GM12878 (cell line): ENCODE measurements at regions not wholly inside any gene's neighbourhood (a gene's known extent, or its start where the extent isn't known, plus 50 kb on each side); places are given as distances from the start of the nearest gene placed in this dataset.

Experiments used
- ATAC-seq: fragments of 200-7000 bp; cut with Tn5 transposase; 3 replicates; pipeline ENCODE4 v1.9.1; 2020; ENCODE audit warnings: mild to moderate bottlenecking, moderate library complexity
- BruUV-seq: library from RNA; stranded (reverse); fragments of 400-500 nt; replicated peaks from 2 replicates; lab custom pipeline; 2021; lab: Mats Ljungman, UMichigan
- CTCF ChIA-PET: fragments of 300-600 bp; sonication (Branson Sonifier 250); formaldehyde crosslinking; extraction: SDS; loops from one replicate; lab custom pipeline; 2021; ENCODE audit warnings: inconsistent platforms; lab: Yijun Ruan, JAX
- POLR2A ChIA-PET: fragments of 350-600 bp; formaldehyde crosslinking; extraction: SDS; loops from one replicate; lab custom pipeline; 2021; ENCODE audit warnings: inconsistent platforms; lab: Charles Lee
- RAD21 ChIA-PET: fragments of 300-600 bp; sonication (Branson Sonifier 250); formaldehyde crosslinking; loops from one replicate; lab custom pipeline; 2023; ENCODE audit warnings: antibody characterized with exemption; ENCODE audit not compliant: unreplicated experiment; lab: Charles Lee
- SMC1A ChIA-PET: fragments of 300-600 bp; sonication (Branson Sonifier 250); formaldehyde crosslinking; loops from one replicate; lab custom pipeline; 2023; ENCODE audit not compliant: unreplicated experiment, uncharacterized antibody; lab: Charles Lee
- DNase-seq: peaks from one replicate; pipeline ENCODE4 v3.0.0-alpha.2; 2011; ENCODE audit warnings: low read depth, low spot score
- FAIRE-seq: peaks from 3 replicates; lab custom pipeline; 2011; peaks lifted over from hg19 to GRCh38; lab: Jason Lieb, UNC
- H2AFZ ChIP-seq: 2 replicates; pipeline ENCODE4 v1.6.0; 2011; ENCODE audit warnings: low read depth, low read length, control low read depth; ENCODE audit not compliant: control insufficient read depth
- H3K27ac ChIP-seq: 2 replicates; pipeline ENCODE4 v1.5.1; 2011; ENCODE audit warnings: control low read depth; ENCODE audit not compliant: control insufficient read depth, insufficient read depth
- H3K27me3 ChIP-seq, 2 experiments: replicated peaks in 1 of 2; 2 replicates each; pipeline versions ENCODE4 v1.6.0 to v1.6.1; 2011; ENCODE audit warnings: low read length in 1 of 2; ENCODE audit not compliant: control insufficient read depth in 2 of 2, insufficient read depth in 2 of 2
- H3K36me3 ChIP-seq, 2 experiments: 2 replicates each; pipeline ENCODE4 v1.5.1; 2011; ENCODE audit warnings: low read length in 1 of 2; ENCODE audit not compliant: control insufficient read depth in 2 of 2, insufficient read depth in 2 of 2
- H3K4me1 ChIP-seq: 2 replicates; pipeline ENCODE4 v1.6.1; 2011; ENCODE audit warnings: mild to moderate bottlenecking, low read length, moderate library complexity, mixed read lengths; ENCODE audit not compliant: control insufficient read depth, insufficient read depth
- H3K4me2 ChIP-seq: 2 replicates; pipeline ENCODE4 v1.6.0; 2011; ENCODE audit warnings: control low read depth; ENCODE audit not compliant: control insufficient read depth, insufficient read depth
- H3K4me3 ChIP-seq: fragments of 200-600 bp; sonication (generic); 2 replicates; pipeline ENCODE4 v1.5.1; 2016
- H3K79me2 ChIP-seq: 2 replicates; pipeline ENCODE4 v1.6.0; 2011; ENCODE audit warnings: low read length; ENCODE audit not compliant: control insufficient read depth, insufficient read depth
- H3K9ac ChIP-seq: 2 replicates; pipeline ENCODE4 v1.8.0; 2011; ENCODE audit warnings: low read length, control low read depth, mixed read lengths; ENCODE audit not compliant: control insufficient read depth, insufficient read depth
- H3K9me3 ChIP-seq: replicated peaks from 3 replicates; pipeline ENCODE4 v1.5.1; 2011; ENCODE audit warnings: mild to moderate bottlenecking, low read length; ENCODE audit not compliant: control insufficient read depth, insufficient read depth
- H4K20me1 ChIP-seq: 2 replicates; pipeline ENCODE4 v1.6.0; 2011; ENCODE audit not compliant: control insufficient read depth, insufficient read depth
- BCL11A ChIP-seq: IDR thresholded peaks from 2 replicates; pipeline ENCODE4 v1.6.1; 2011; ENCODE audit warnings: low read depth, low read length
- IRF3 ChIP-seq: fragments of 450-650 bp; IDR thresholded peaks from 2 replicates; pipeline ENCODE4 v1.6.1; 2014; ENCODE audit warnings: mild to moderate bottlenecking
- MEF2B ChIP-seq: fragments of 450-650 bp; IDR thresholded peaks from 2 replicates; pipeline ENCODE4 v1.6.1; 2018; ENCODE audit warnings: mild to moderate bottlenecking, moderate library complexity; ENCODE audit not compliant: partially characterized antibody, poor library complexity, severe bottlenecking
- MTA3 ChIP-seq: IDR thresholded peaks from 2 replicates; pipeline ENCODE4 v1.6.1; 2012; ENCODE audit warnings: low read length, inconsistent platforms, borderline replicate concordance
- MYC ChIP-seq: IDR thresholded peaks from 2 replicates; pipeline ENCODE4 v1.6.1; 2011; ENCODE audit warnings: mild to moderate bottlenecking, low read length, moderate library complexity, inconsistent platforms; ENCODE audit not compliant: insufficient read depth, insufficient replicate concordance, insufficient read length, severe bottlenecking
- PAX8 ChIP-seq: fragments of 450-650 bp; IDR thresholded peaks from 2 replicates; pipeline ENCODE4 v1.6.1; 2017; ENCODE audit warnings: mild to moderate bottlenecking, moderate library complexity
- SMAD5 ChIP-seq: IDR thresholded peaks from 2 replicates; pipeline ENCODE4 v1.6.1; 2016; ENCODE audit warnings: antibody characterized with exemption, low read depth
- TBL1XR1 ChIP-seq: IDR thresholded peaks from 2 replicates; pipeline ENCODE4 v1.6.1; 2012; ENCODE audit warnings: low read depth, low read length, improper control_type of control experiment
- in situ Hi-C: fragments of 300-500 bp; cut with MboI; formaldehyde crosslinking; loops from 9 replicates; pipeline ENCODE4 v1.14.3; 2018; ENCODE audit warnings: mixed read lengths
- intact Hi-C: fragments of 100-400 bp; cut with micrococcal nuclease; formaldehyde crosslinking; loops from one replicate; pipeline ENCODE4 v1.14.2; 2022; ENCODE audit not compliant: unreplicated experiment
- TF ChIP-seq, protein P1 (sequence below): IDR thresholded peaks from 2 replicates; pipeline ENCODE4 v1.6.1; 2012; ENCODE audit warnings: mild to moderate bottlenecking, low read depth, low read length

GRCh38 chr14:55782166-55782565 is 202.2 kb downstream of the KTN1 start:
- Histone ChIP-seq H3K4me1 (no peaks in the 10 kb centered on the region), H3K9ac (no peak overlapping the region), H4K20me1 (no peaks in the 10 kb centered on the region), H2AFZ (no peak overlapping the region), H3K27ac (no peak overlapping the region), H3K79me2 (no peaks in the 10 kb centered on the region), H3K4me3 (no peak overlapping the region), H3K9me3 (no peaks in the 10 kb centered on the region), H3K36me3 (no peaks in the 10 kb centered on the region), H3K27me3 (no peaks in the 10 kb centered on the region), H3K4me2 (no peak overlapping the region)
- in situ Hi-C loops: no loop called here
- CTCF ChIA-PET: interaction anchor here (1.3 kb wide), 1 partner anchor 12 kb away, joined by 3 read pairs; no protein-coding TSS in a partner anchor
- RAD21 ChIA-PET: no interaction called here
- POLR2A ChIA-PET: no interaction called here
- no TSS peak for BruUV-seq
- DNase-seq (no peak), ATAC-seq (no peak), FAIRE-seq (no peak)
- TF ChIP-seq MYC: no peak
- no peak for TF ChIP-seq PAX8
- TF ChIP-seq, protein P1, sequence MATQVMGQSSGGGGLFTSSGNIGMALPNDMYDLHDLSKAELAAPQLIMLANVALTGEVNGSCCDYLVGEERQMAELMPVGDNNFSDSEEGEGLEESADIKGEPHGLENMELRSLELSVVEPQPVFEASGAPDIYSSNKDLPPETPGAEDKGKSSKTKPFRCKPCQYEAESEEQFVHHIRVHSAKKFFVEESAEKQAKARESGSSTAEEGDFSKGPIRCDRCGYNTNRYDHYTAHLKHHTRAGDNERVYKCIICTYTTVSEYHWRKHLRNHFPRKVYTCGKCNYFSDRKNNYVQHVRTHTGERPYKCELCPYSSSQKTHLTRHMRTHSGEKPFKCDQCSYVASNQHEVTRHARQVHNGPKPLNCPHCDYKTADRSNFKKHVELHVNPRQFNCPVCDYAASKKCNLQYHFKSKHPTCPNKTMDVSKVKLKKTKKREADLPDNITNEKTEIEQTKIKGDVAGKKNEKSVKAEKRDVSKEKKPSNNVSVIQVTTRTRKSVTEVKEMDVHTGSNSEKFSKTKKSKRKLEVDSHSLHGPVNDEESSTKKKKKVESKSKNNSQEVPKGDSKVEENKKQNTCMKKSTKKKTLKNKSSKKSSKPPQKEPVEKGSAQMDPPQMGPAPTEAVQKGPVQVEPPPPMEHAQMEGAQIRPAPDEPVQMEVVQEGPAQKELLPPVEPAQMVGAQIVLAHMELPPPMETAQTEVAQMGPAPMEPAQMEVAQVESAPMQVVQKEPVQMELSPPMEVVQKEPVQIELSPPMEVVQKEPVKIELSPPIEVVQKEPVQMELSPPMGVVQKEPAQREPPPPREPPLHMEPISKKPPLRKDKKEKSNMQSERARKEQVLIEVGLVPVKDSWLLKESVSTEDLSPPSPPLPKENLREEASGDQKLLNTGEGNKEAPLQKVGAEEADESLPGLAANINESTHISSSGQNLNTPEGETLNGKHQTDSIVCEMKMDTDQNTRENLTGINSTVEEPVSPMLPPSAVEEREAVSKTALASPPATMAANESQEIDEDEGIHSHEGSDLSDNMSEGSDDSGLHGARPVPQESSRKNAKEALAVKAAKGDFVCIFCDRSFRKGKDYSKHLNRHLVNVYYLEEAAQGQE: no peak
- TF ChIP-seq BCL11A: no peak
- no peak for TF ChIP-seq TBL1XR1
- TF ChIP-seq MEF2B: no peak
- no peak for TF ChIP-seq SMAD5
- no peak for TF ChIP-seq IRF3
- TF ChIP-seq MTA3: no peak
- SMC1A ChIA-PET: interaction anchor here (1.6 kb wide), 1 partner anchor 21 kb away, joined by 5 read pairs; no protein-coding TSS in a partner anchor
- intact Hi-C loops: no loop called here
